WTC11 (cell line): ENCODE measurements at regions not wholly inside any gene's neighbourhood (a gene's known extent, or its start where the extent isn't known, plus 50 kb on each side); places are given as distances from the start of the nearest gene placed in this dataset.

ENCODE experiments used
- ATAC-seq: fragments of 200-7000 bp; cut with Tn5 transposase; 2 replicates; pipeline ENCODE4 v1.10.0; 2021; ENCODE audit warnings: mild to moderate bottlenecking, moderate library complexity
- CTCF ChIA-PET: fragments of 300-600 bp; sonication (Branson Sonifier 250); formaldehyde crosslinking; loops from one replicate; lab custom pipeline; 2021; ENCODE audit warnings: antibody characterized with exemption; lab: Charles Lee
- POLR2A ChIA-PET: fragments of 350-600 bp; sonication (Branson Sonifier 250); formaldehyde crosslinking; loops from one replicate; lab custom pipeline; 2021; ENCODE audit warnings: antibody characterized with exemption; lab: Charles Lee
- DNase-seq: peaks from one replicate; pipeline ENCODE4 v3.0.0; 2021; ENCODE audit warnings: low spot score
- H3K27ac Mint-ChIP-seq: 2 replicates; pipeline ENCODE4 v1.8.0; 2021; ENCODE audit warnings: mixed read lengths
- H3K27me3 Mint-ChIP-seq: 2 replicates; pipeline ENCODE4 v1.8.0; 2021; ENCODE audit warnings: low read depth, mild to moderate bottlenecking, moderate library complexity, mixed read lengths
- H3K36me3 Mint-ChIP-seq: 2 replicates; pipeline ENCODE4 v1.8.0; 2021; ENCODE audit warnings: mixed read lengths
- H3K4me1 Mint-ChIP-seq: 2 replicates; pipeline ENCODE4 v1.8.0; 2022; ENCODE audit warnings: mixed read lengths
- H3K4me3 Mint-ChIP-seq: 2 replicates; pipeline ENCODE4 v1.8.0; 2021; ENCODE audit warnings: mild to moderate bottlenecking, moderate library complexity, mixed read lengths
- H3K9me3 Mint-ChIP-seq: 2 replicates; pipeline ENCODE4 v1.8.0; 2021; ENCODE audit warnings: mixed read lengths
- AR ChIP-seq: fragments of 250-450 bp; sonication (Bioruptor Pico); IDR thresholded peaks from 2 replicates; pipeline ENCODE4 v1.9.0; 2021; ENCODE audit warnings: mild to moderate bottlenecking
- ATF2 ChIP-seq: sonication (generic); formaldehyde crosslinking; IDR thresholded peaks from 2 replicates; pipeline ENCODE4 v1.8.1; 2022; ENCODE audit warnings: low read depth, missing genetic modification reagents, borderline replicate concordance
- CREM ChIP-seq: sonication (generic); formaldehyde crosslinking; IDR thresholded peaks from 2 replicates; pipeline ENCODE4 v1.8.1; 2022; ENCODE audit warnings: mild to moderate bottlenecking, missing genetic modification reagents, moderate library complexity
- E2F1 ChIP-seq: sonication (generic); formaldehyde crosslinking; IDR thresholded peaks from 2 replicates; pipeline ENCODE4 v1.8.0; 2022; ENCODE audit warnings: mild to moderate bottlenecking, missing genetic modification reagents
- ERG ChIP-seq: fragments of 250-450 bp; sonication (Bioruptor Pico); IDR thresholded peaks from 2 replicates; pipeline ENCODE4 v1.8.0; 2021; ENCODE audit warnings: mild to moderate bottlenecking
- ESRRA ChIP-seq: sonication (generic); formaldehyde crosslinking; IDR thresholded peaks from 2 replicates; pipeline ENCODE4 v1.8.1; 2022; ENCODE audit warnings: mild to moderate bottlenecking, missing genetic modification reagents, borderline replicate concordance
- FOXK1 ChIP-seq: sonication (generic); formaldehyde crosslinking; IDR thresholded peaks from 2 replicates; pipeline ENCODE4 v1.8.0; 2022; ENCODE audit warnings: mild to moderate bottlenecking, moderate library complexity, missing genetic modification reagents
- GRHL2 ChIP-seq: fragments of 250-450 bp; sonication (Bioruptor Pico); IDR thresholded peaks from 2 replicates; pipeline ENCODE4 v1.8.0; 2022; ENCODE audit warnings: mild to moderate bottlenecking, moderate library complexity; ENCODE audit not compliant: insufficient replicate concordance, severe bottlenecking
- HMGA2 ChIP-seq: fragments of 250-450 bp; sonication (Bioruptor Pico); IDR thresholded peaks from 2 replicates; pipeline ENCODE4 v1.4.0; 2021; ENCODE audit warnings: mild to moderate bottlenecking, moderate library complexity
- JUN ChIP-seq: sonication (generic); formaldehyde crosslinking; IDR thresholded peaks from 2 replicates; pipeline ENCODE4 v1.8.0; 2023; ENCODE audit warnings: mild to moderate bottlenecking, missing genetic modification reagents
- MXD4 ChIP-seq: fragments of 250-450 bp; sonication (Bioruptor Pico); IDR thresholded peaks from 2 replicates; pipeline ENCODE4 v1.8.0; 2021; ENCODE audit warnings: mild to moderate bottlenecking, moderate library complexity, borderline replicate concordance
- NR1H2 ChIP-seq: sonication (generic); formaldehyde crosslinking; IDR thresholded peaks from 2 replicates; pipeline ENCODE4 v1.9.0; 2021; ENCODE audit warnings: mild to moderate bottlenecking, moderate library complexity, missing genetic modification reagents
- NR2C2 ChIP-seq: sonication (generic); formaldehyde crosslinking; IDR thresholded peaks from 2 replicates; pipeline ENCODE4 v1.8.0; 2022; ENCODE audit warnings: mild to moderate bottlenecking, missing genetic modification reagents
- NR3C1 ChIP-seq: sonication (generic); formaldehyde crosslinking; conservative IDR thresholded peaks from 2 replicates; pipeline ENCODE4 v1.8.1; 2023; ENCODE audit warnings: low read depth, mild to moderate bottlenecking, missing genetic modification reagents
- RELA ChIP-seq: sonication (generic); formaldehyde crosslinking; IDR thresholded peaks from 2 replicates; pipeline ENCODE4 v1.8.1; 2022; ENCODE audit warnings: missing genetic modification reagents, mild to moderate bottlenecking, borderline replicate concordance
- RORB ChIP-seq: fragments of 250-450 bp; sonication (Bioruptor Pico); IDR thresholded peaks from 2 replicates; pipeline ENCODE4 v1.9.0; 2021; ENCODE audit warnings: mild to moderate bottlenecking
- SMAD4 ChIP-seq: sonication (generic); formaldehyde crosslinking; IDR thresholded peaks from 2 replicates; pipeline ENCODE4 v1.8.0; 2022; ENCODE audit warnings: mild to moderate bottlenecking, missing genetic modification reagents
- SOX15 ChIP-seq: fragments of 250-450 bp; sonication (Bioruptor Pico); IDR thresholded peaks from 2 replicates; pipeline ENCODE4 v1.9.0; 2021; ENCODE audit warnings: mild to moderate bottlenecking
- TEAD1 ChIP-seq: sonication (generic); formaldehyde crosslinking; IDR thresholded peaks from 2 replicates; pipeline ENCODE4 v1.8.0; 2022; ENCODE audit warnings: mild to moderate bottlenecking, missing genetic modification reagents
- ZBTB21 ChIP-seq: sonication (generic); formaldehyde crosslinking; IDR thresholded peaks from 2 replicates; pipeline ENCODE4 v1.8.1; 2023; ENCODE audit warnings: mild to moderate bottlenecking, missing genetic modification reagents, borderline replicate concordance
- ZMAT4 ChIP-seq: fragments of 250-450 bp; sonication (Bioruptor Pico); IDR thresholded peaks from 2 replicates; pipeline ENCODE4 v1.9.0; 2021; ENCODE audit warnings: mild to moderate bottlenecking
- ZNF232 ChIP-seq: sonication (generic); formaldehyde crosslinking; IDR thresholded peaks from 2 replicates; pipeline ENCODE4 v1.8.0; 2022; ENCODE audit warnings: mild to moderate bottlenecking, missing genetic modification reagents
- ZNF263 ChIP-seq: sonication (generic); formaldehyde crosslinking; IDR thresholded peaks from 2 replicates; pipeline ENCODE4 v1.8.1; 2022; ENCODE audit warnings: low read depth, mild to moderate bottlenecking, moderate library complexity, missing genetic modification reagents
- ZNF317 ChIP-seq: sonication (generic); formaldehyde crosslinking; IDR thresholded peaks from 2 replicates; pipeline ENCODE4 v1.8.1; 2023; ENCODE audit warnings: low read depth, mild to moderate bottlenecking, moderate library complexity, missing genetic modification reagents, borderline replicate concordance
- ZNF396 ChIP-seq: fragments of 250-450 bp; sonication (Bioruptor Pico); IDR thresholded peaks from 2 replicates; pipeline ENCODE4 v1.8.0; 2021; ENCODE audit warnings: mild to moderate bottlenecking, moderate library complexity, borderline replicate concordance
- ZNF416 ChIP-seq: fragments of 250-450 bp; sonication (Bioruptor Pico); IDR thresholded peaks from 2 replicates; pipeline ENCODE4 v1.9.0; 2021; ENCODE audit warnings: mild to moderate bottlenecking, inconsistent platforms

GRCh38 chr11:119845756-119846155 lies 116.8 kb upstream of the NECTIN1 start:
- Mint-ChIP-seq H3K27ac (no peak overlapping the region), H3K9me3 (peaks cover 8% of the 10 kb centered on the region), H3K27me3 (peaks cover 3% of the 10 kb centered on the region; the same call in 1 of the 2 replicates), H3K4me3 (no peak overlapping the region), H3K36me3 (no peaks in the 10 kb centered on the region), H3K4me1 (peaks cover 3% of the 10 kb centered on the region; the same call in 1 of the 2 replicates)
- DNase-seq (no peak), ATAC-seq (no peak)
- TF ChIP-seq RELA: no peak
- no peak for TF ChIP-seq E2F1 (CRISPR knock-in tag)
- no peak for TF ChIP-seq NR3C1 (CRISPR knock-in tag)
- no peak for TF ChIP-seq SOX15 (CRISPR knock-in tag)
- TF ChIP-seq ZBTB21: no peak
- TF ChIP-seq HMGA2: no peak
- TF ChIP-seq ZNF317 (CRISPR knock-in tag): no peak
- no peak for TF ChIP-seq ERG (CRISPR knock-in tag)
- TF ChIP-seq NR1H2 (CRISPR knock-in tag): no peak
- no peak for TF ChIP-seq TEAD1 (CRISPR knock-in tag)
- TF ChIP-seq ZNF396: no peak
- no peak for TF ChIP-seq NR2C2 (CRISPR knock-in tag)
- no peak for TF ChIP-seq CREM (CRISPR knock-in tag)
- TF ChIP-seq AR (CRISPR knock-in tag): no peak
- no peak for TF ChIP-seq ZNF416
- TF ChIP-seq RORB: no peak
- TF ChIP-seq GRHL2 (CRISPR knock-in tag): no peak
- TF ChIP-seq ESRRA (CRISPR knock-in tag): no peak
- TF ChIP-seq ZNF232 (CRISPR knock-in tag): no peak
- POLR2A ChIA-PET: no interaction called here
- CTCF ChIA-PET: no interaction called here

GRCh38 chr11:119845305-119845704 lies 116.3 kb upstream of the NECTIN1 start:
- TF ChIP-seq ZBTB21 (no peak), RELA (no peak), ZMAT4 (CRISPR knock-in tag) (no peak)
- Mint-ChIP-seq H3K4me1 (peaks cover 3% of the 10 kb centered on the region; the same call in 1 of the 2 replicates), H3K36me3 (no peaks in the 10 kb centered on the region), H3K9me3 (peaks cover 8% of the 10 kb centered on the region), H3K4me3 (no peak overlapping the region), H3K27me3 (peaks cover 3% of the 10 kb centered on the region; the same call in 1 of the 2 replicates), H3K27ac (no peak overlapping the region)
- POLR2A ChIA-PET: no interaction called here
- CTCF ChIA-PET: no interaction called here
- no peak for ATAC-seq
- no peak for DNase-seq

GRCh38 chr11:119844808-119845207 lies 115.8 kb upstream of the NECTIN1 start:
- DNase-seq (no peak), ATAC-seq (no peak)
- no peaks in the 10 kb centered on the region for H3K36me3 Mint-ChIP-seq
- H3K27me3 Mint-ChIP-seq: no peaks in the 10 kb centered on the region; the same call in 1 of the 2 replicates
- ChIA-PET CTCF (no interaction called here), POLR2A (no interaction called here)
- H3K27ac Mint-ChIP-seq: no peak overlapping the region
- no peak overlapping the region for H3K4me3 Mint-ChIP-seq
- H3K9me3 Mint-ChIP-seq: peaks cover 8% of the 10 kb centered on the region
- peaks cover 3% of the 10 kb centered on the region; the same call in 1 of the 2 replicates for H3K4me1 Mint-ChIP-seq
- no peak for TF ChIP-seq JUN (CRISPR knock-in tag)
- no peak for TF ChIP-seq FOXK1 (CRISPR knock-in tag)
- no peak for TF ChIP-seq ATF2 (CRISPR knock-in tag)
- no peak for TF ChIP-seq ZNF396
- TF ChIP-seq ESRRA (CRISPR knock-in tag): no peak
- TF ChIP-seq MXD4: no peak
- no peak for TF ChIP-seq ZNF263
- TF ChIP-seq SMAD4 (CRISPR knock-in tag): no peak
